ENCODE measurements at regions not wholly inside any gene's neighbourhood (a gene's known extent, or its start where the extent isn't known, plus 50 kb on each side); places are given as distances from the start of the nearest gene placed in this dataset.

DNA sequence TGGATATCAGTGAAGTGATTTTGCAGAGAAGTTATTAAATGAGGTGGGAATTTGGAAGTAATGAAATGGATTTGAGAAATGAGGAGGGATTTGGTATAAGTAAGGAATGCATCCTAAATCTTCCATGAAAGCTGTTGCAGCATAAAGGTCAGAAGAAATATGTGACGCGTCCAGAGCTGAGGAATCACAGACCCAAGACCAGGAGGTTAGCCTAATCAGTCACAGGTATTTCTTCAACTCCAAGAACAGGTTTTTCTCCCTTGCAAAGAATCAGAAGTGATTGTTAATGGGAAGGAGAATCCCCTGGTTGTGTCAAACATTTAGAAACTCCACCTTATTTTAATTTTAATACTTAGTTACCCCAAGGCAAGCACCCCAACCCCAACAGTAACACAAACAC, 253.2 kb downstream of the MEX3B start:
- TF ChIP-seq POLR2A (IDR thresholded peaks at IDR 0.05; ENCODE audit: low read length) (no peak), RAD21 (conservative IDR thresholded peaks at IDR 0.05 in 1 of 2, IDR thresholded peaks at IDR 0.05 in 1 of 2) (no peak), RCOR1 (IDR thresholded peaks at IDR 0.05; ENCODE audit: low read depth, low read length) (no peak), BHLHE40 (IDR thresholded peaks at IDR 0.05; ENCODE audit: low read depth, low read length) (no peak), EP300 (IDR thresholded peaks at IDR 0.05) (no peak), SREBF2 (IDR thresholded peaks at IDR 0.05) (no peak), ESRRA (IDR thresholded peaks at IDR 0.05; ENCODE audit: borderline replicate concordance, low read length) (no peak), RARB (CRISPR knock-in tag; IDR thresholded peaks at IDR 0.05) (no peak), KDM1A (IDR thresholded peaks at IDR 0.05; ENCODE audit: low read depth) (no peak), FOSL2 (IDR thresholded peaks at IDR 0.05) (no peak), FOSL2 (CRISPR knock-in tag; IDR thresholded peaks at IDR 0.05) (no peak)
- TF ChIP-seq, protein P1, sequence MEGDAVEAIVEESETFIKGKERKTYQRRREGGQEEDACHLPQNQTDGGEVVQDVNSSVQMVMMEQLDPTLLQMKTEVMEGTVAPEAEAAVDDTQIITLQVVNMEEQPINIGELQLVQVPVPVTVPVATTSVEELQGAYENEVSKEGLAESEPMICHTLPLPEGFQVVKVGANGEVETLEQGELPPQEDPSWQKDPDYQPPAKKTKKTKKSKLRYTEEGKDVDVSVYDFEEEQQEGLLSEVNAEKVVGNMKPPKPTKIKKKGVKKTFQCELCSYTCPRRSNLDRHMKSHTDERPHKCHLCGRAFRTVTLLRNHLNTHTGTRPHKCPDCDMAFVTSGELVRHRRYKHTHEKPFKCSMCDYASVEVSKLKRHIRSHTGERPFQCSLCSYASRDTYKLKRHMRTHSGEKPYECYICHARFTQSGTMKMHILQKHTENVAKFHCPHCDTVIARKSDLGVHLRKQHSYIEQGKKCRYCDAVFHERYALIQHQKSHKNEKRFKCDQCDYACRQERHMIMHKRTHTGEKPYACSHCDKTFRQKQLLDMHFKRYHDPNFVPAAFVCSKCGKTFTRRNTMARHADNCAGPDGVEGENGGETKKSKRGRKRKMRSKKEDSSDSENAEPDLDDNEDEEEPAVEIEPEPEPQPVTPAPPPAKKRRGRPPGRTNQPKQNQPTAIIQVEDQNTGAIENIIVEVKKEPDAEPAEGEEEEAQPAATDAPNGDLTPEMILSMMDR (IDR thresholded peaks at IDR 0.05) = no peak
- TF ChIP-seq, protein P2, sequence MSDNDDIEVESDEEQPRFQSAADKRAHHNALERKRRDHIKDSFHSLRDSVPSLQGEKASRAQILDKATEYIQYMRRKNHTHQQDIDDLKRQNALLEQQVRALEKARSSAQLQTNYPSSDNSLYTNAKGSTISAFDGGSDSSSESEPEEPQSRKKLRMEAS (IDR thresholded peaks at IDR 0.05) = no peak
- TF ChIP-seq, protein P3, sequence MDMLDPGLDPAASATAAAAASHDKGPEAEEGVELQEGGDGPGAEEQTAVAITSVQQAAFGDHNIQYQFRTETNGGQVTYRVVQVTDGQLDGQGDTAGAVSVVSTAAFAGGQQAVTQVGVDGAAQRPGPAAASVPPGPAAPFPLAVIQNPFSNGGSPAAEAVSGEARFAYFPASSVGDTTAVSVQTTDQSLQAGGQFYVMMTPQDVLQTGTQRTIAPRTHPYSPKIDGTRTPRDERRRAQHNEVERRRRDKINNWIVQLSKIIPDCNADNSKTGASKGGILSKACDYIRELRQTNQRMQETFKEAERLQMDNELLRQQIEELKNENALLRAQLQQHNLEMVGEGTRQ (IDR thresholded peaks at IDR 0.05) = no peak

All from A549 (cell line).